Stimulated activated CD4-positive, alpha-beta T cell treated with anti-CD3 and anti-CD28 coated beads, Interleukin-4, amount 100 ng/mL, for 48 hours (primary cell): ENCODE measurements at regions not wholly inside any gene's neighbourhood (a gene's known extent, or its start where the extent isn't known, plus 50 kb on each side); places are given as distances from the start of the nearest gene placed in this dataset.
"Not testable (repeated sequence)": the region's sequence is repeated elsewhere in the genome, so short reads cannot be mapped to it uniquely, and the experiment has no call there.

Source experiments
- DNase-seq, 2 donors: peaks; one replicate each; pipeline ENCODE4 v3.0.0-alpha.2; 2020; ENCODE audit warnings: low read depth in 2 of 2

- no peak for DNase-seq
Measured at GRCh38 chr4:79747252-79747651, 325.8 kb downstream of the ANTXR2 start.

GRCh38 chr4:79743014-79743413 is 330.0 kb downstream of the ANTXR2 start:
- no peak for DNase-seq

- DNase-seq = no peak
Measured at GRCh38 chr4:79739912-79740311, 331.9 kb upstream of the GK2 start.

- no peak for DNase-seq
Measured at GRCh38 chr4:79723507-79723906, 315.5 kb upstream of the GK2 start.

GRCh38 chr4:79700356-79700755 is 292.3 kb upstream of the GK2 start:
- DNase-seq = no peak

GRCh38 chr4:79697444-79697843 is 289.4 kb upstream of the GK2 start:
- no peak for DNase-seq

- not testable (repeated sequence) for DNase-seq
Measured at GRCh38 chr4:79696534-79696933, 288.5 kb upstream of the GK2 start.

- DNase-seq = no peak
Measured at GRCh38 chr4:79695848-79696247, 287.8 kb upstream of the GK2 start.

- DNase-seq = no peak
Measured at GRCh38 chr4:79689740-79690139, 281.7 kb upstream of the GK2 start.

- DNase-seq = no peak
Measured at GRCh38 chr4:79688691-79689090, 280.7 kb upstream of the GK2 start.

GRCh38 chr4:79687006-79687405 is 279.0 kb upstream of the GK2 start:
- DNase-seq = no peak

- DNase-seq = no peak
Measured at GRCh38 chr4:79685542-79685941, 277.5 kb upstream of the GK2 start.

- DNase-seq = no peak
Measured at GRCh38 chr4:79684516-79684915, 276.5 kb upstream of the GK2 start.

- DNase-seq = no peak
Measured at GRCh38 chr4:79682801-79683530, 274.9 kb upstream of the GK2 start.

GRCh38 chr4:79682161-79682560 is 274.1 kb upstream of the GK2 start:
- no peak for DNase-seq

- DNase-seq = no peak
Measured at GRCh38 chr4:79679859-79680258, 271.8 kb upstream of the GK2 start.

- DNase-seq = no peak
Measured at GRCh38 chr4:79678472-79679202, 270.6 kb upstream of the GK2 start.

- DNase-seq = no peak
Measured at GRCh38 chr4:79676705-79677104, 268.7 kb upstream of the GK2 start.

GRCh38 chr4:79674906-79675305 is 266.9 kb upstream of the GK2 start:
- DNase-seq = not testable (repeated sequence)

- DNase-seq = no peak
Measured at GRCh38 chr4:79673898-79674297, 265.9 kb upstream of the GK2 start.

GRCh38 chr4:79673377-79673776 is 265.3 kb upstream of the GK2 start:
- DNase-seq = no peak

GRCh38 chr4:79666875-79667274 is 258.8 kb upstream of the GK2 start:
- no peak for DNase-seq

- no peak for DNase-seq
Measured at GRCh38 chr4:79666112-79666511, 258.1 kb upstream of the GK2 start.
